Brain microvascular endothelial cell (primary cell): ENCODE measurements at regions not wholly inside any gene's neighbourhood (a gene's known extent, or its start where the extent isn't known, plus 50 kb on each side); places are given as distances from the start of the nearest gene placed in this dataset.

ENCODE experiments used
- DNase-seq: peaks from one replicate; pipeline ENCODE4 v3.0.0-alpha.2; 2020
- H3K27ac ChIP-seq: fragments of 250-450 bp; sonication (Bioruptor Pico); 2 replicates; pipeline ENCODE4 v1.5.1; 2020; ENCODE audit warnings: mild to moderate bottlenecking, moderate library complexity
- H3K27me3 ChIP-seq: fragments of 250-450 bp; sonication (Bioruptor Pico); replicated peaks from 2 replicates; pipeline ENCODE4 v1.5.1; 2020; ENCODE audit warnings: mild to moderate bottlenecking
- H3K36me3 ChIP-seq: fragments of 250-450 bp; sonication (Bioruptor Pico); replicated peaks from 2 replicates; pipeline ENCODE4 v1.5.1; 2020; ENCODE audit warnings: mild to moderate bottlenecking
- H3K4me3 ChIP-seq: 2 replicates; pipeline ENCODE4 v1.5.1; 2011; ENCODE audit warnings: low read depth, mild to moderate bottlenecking, control low read depth, low read length, moderate library complexity
- in situ Hi-C: cut with HindIII; loops from 2 replicates; pipeline ENCODE4 v1.10.0; 2017; ENCODE audit warnings: low sequenced_read_pairs, low pct_ligation_motif_present
- TF ChIP-seq, protein P1 (sequence below): IDR thresholded peaks from 2 replicates; pipeline ENCODE4 v1.5.1; 2011; ENCODE audit warnings: low read depth, mild to moderate bottlenecking, moderate library complexity, low read length, control low read depth, inconsistent platforms; ENCODE audit errors: missing control alignments

DNA sequence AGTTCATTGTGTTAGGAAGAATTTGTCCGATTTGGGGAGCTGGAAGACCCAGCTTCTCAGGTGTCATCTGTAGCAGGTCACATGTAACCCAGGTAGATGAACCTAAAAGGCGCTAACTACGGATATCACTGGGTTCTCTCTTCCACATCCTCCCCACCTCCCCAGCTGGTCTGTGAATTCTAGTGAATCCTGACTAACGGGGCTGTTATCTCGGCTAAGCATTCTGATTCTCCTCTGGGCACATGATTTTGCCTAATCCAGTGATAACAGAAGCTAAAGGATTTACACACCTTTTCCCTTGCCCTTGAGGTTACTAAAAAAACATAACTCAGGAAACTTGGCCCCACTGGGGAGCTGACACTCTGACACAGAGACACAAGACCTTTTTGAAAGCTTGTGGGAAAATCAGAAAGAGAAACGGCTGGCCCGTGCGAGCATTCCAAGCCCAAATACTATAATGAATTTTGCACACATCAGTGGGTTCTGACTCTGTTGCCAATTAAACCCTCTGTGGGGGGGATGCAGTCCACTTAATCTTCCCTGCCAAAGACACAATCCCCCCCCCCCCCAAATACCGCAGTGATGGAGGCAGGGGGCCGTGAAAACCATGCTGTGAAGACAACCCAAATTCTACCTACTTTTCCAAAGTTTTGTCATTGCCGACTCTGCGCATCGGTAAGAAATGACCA, 81.0 kb upstream of the FZD10 start:
- H3K27me3 ChIP-seq: no peaks in the 10 kb centered on the region
- no peak overlapping the region for H3K4me3 ChIP-seq
- in situ Hi-C loops: no loop called here
- no peak overlapping the region for H3K27ac ChIP-seq
- DNase-seq: no peak
- TF ChIP-seq, protein P1, sequence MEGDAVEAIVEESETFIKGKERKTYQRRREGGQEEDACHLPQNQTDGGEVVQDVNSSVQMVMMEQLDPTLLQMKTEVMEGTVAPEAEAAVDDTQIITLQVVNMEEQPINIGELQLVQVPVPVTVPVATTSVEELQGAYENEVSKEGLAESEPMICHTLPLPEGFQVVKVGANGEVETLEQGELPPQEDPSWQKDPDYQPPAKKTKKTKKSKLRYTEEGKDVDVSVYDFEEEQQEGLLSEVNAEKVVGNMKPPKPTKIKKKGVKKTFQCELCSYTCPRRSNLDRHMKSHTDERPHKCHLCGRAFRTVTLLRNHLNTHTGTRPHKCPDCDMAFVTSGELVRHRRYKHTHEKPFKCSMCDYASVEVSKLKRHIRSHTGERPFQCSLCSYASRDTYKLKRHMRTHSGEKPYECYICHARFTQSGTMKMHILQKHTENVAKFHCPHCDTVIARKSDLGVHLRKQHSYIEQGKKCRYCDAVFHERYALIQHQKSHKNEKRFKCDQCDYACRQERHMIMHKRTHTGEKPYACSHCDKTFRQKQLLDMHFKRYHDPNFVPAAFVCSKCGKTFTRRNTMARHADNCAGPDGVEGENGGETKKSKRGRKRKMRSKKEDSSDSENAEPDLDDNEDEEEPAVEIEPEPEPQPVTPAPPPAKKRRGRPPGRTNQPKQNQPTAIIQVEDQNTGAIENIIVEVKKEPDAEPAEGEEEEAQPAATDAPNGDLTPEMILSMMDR: no peak
- no peaks in the 10 kb centered on the region for H3K36me3 ChIP-seq

DNA sequence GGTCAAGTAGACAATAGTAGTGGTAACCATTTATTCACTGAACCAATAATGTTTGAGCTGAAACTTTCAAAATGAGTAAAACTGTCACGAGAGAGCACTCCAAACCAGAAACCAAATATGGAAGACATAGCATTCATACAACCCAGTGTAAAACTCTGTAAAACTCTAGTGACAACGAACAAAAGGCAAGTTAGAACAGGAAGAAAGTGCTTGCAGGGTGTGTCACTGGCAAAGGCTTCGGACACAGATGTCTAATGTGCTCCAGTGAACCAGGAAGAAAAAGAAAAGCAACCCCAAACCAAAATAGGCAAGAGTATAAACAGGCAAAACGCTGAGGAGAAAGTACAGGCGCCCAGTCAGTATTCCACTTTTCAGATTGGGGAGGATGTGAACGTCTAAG, 79.3 kb upstream of the FZD10 start:
- no peaks in the 10 kb centered on the region for H3K36me3 ChIP-seq
- in situ Hi-C loops: no loop called here
- H3K27me3 ChIP-seq: no peaks in the 10 kb centered on the region
- TF ChIP-seq, protein P1: no peak
- H3K4me3 ChIP-seq: no peak overlapping the region
- DNase-seq: no peak
- no peak overlapping the region for H3K27ac ChIP-seq

DNA sequence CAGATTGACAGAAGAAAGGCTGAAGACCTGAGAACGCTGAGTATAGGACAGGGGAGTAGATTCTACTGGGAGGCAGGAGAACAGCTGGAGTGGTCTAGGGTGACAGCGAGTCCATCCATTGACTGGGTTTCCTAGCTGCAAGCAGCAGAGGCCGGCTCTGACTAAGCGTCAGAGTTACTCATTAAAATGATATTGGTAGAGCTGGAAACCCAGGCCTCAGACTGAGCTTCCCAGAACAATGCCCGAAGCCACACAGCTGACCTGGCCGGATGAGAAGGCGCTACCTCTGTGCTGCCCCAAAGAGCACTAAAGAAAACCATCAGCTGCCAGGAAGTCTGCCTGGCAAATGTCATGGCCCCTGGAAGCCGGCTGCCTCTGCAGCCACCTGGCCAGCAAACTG, 78.5 kb upstream of the FZD10 start:
- Histone ChIP-seq H3K4me3 (no peak overlapping the region), H3K36me3 (no peaks in the 10 kb centered on the region), H3K27ac (no peak overlapping the region), H3K27me3 (no peaks in the 10 kb centered on the region)
- in situ Hi-C loops: no loop called here
- DNase-seq: no peak
- TF ChIP-seq, protein P1: no peak

DNA sequence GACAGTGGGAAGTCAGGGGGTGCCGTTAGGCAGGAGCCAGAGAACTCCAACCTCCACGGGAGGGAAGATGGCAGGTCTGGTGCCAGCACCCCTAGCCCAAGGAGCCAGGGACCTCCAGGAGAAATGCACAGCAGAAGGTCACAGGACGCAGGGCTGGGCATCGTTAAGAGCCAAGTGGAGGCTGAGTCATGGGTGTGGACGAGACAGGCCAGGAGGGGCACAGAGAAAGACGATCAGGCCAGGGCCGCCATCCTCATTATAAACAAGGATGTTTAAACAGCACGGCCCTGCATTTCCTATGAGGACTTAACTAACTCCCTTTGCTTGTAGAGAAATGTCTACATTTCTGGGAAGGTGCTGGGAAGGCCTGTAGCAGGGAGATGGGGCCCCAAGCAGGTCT, 77.9 kb upstream of the FZD10 start:
- Histone ChIP-seq H3K36me3 (no peaks in the 10 kb centered on the region), H3K27me3 (no peaks in the 10 kb centered on the region), H3K27ac (no peak overlapping the region), H3K4me3 (no peak overlapping the region)
- in situ Hi-C loops: no loop called here
- no peak for DNase-seq
- TF ChIP-seq, protein P1: no peak

DNA sequence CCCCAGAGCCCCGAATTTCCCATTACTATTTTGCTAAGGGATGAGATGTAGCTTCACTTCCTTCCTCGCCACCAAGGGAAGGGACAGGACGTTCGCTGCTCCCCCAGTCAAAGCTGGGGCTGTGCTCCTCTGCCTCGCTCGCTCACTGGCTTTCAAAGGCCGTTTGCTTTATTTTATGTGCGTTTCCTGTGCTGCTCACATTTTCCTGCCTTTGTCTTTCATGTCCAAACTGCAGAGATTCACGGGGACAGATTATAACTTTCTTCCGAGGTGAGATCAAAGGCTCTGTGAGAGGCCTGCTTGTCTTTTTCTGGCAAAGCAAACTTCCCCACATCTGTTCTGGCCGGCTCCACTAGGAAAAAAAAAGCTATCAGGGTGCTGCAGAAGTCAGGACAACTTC, 76.0 kb upstream of the FZD10 start:
- Histone ChIP-seq H3K36me3 (no peaks in the 10 kb centered on the region), H3K27me3 (no peaks in the 10 kb centered on the region), H3K4me3 (no peak overlapping the region), H3K27ac (no peak overlapping the region)
- DNase-seq: no peak
- in situ Hi-C loops: no loop called here
- TF ChIP-seq, protein P1: no peak

DNA sequence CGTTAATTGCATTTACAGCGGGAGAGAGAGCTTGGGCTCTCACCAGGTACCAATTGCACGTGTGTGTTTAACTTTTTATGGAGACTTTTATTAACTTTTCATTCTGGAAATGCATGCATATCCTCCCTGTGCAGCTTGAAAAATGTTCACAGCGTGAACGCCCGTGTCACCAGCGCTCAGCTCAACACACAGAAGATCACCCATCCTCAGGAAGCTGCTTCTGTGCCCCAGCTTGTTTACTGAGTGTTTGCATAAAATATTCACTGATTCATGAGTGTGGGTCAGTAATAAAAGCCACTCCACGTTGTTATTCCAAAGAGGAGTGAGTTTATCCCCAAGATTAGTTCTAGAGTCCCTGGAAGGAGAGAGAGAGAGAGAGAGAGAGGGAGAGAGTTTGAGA, 75.5 kb upstream of the FZD10 start:
- no peak for DNase-seq
- Histone ChIP-seq H3K36me3 (no peaks in the 10 kb centered on the region), H3K27me3 (no peaks in the 10 kb centered on the region), H3K4me3 (no peak overlapping the region), H3K27ac (no peak overlapping the region)
- in situ Hi-C loops: no loop called here
- TF ChIP-seq, protein P1: no peak
